ENCODE measurements at regions not wholly inside any gene's neighbourhood (a gene's known extent, or its start where the extent isn't known, plus 50 kb on each side); places are given as distances from the start of the nearest gene placed in this dataset.
A peak's percentile ranks its signal among the peaks of the same experiment; 100 is the strongest.

DNA sequence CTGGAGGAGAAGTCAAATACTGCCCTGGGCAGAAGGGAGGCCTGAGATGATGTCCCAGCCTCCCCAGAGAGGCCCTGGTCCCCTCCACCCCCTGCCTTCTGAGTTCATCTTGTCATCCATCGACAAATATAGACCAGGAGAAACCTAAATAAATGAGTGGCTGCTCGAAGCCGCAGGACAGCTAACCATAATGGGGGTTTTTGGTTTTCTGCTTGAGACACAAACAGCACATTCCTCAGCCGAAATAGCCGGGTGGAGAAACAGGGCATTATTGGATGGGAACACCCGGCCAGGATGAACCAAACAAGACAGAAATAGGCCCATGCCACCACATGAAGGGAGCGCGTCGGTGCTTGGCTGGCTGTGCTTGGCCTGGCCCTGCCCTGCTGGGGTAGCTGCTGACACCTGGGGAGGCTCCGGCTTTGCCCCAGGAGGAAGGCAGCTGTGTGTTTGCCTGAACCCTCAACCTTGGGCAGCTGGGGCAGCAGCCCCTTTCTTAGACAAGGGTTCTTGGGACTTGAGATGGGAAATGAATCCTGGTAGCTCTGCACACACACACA, 188.1 kb downstream of the IRX5 start:
- DNase-seq (ENCODE audit: low spot score) = no peak

DNA sequence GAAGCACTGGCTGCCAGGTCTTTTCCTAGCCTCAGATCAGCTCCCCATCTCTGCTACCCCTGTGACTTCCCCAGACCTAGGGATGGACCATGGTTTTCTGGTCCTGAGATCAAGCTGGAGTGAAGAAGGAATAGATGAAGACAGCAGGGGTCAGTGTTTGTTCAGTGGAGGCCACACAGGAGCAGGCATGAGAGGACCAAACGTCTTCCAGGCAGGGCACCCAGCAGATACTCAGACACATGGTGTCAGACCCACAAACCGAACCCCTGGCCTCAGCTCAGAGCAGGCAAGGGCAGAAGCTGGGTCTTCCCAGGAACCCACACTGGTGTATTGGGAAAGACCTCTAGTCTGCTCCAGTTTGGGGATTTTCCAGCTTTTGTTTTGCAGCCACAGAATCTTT, 189.7 kb downstream of the IRX5 start:
- DNase-seq (ENCODE audit: low spot score) = peak; percentile 55

DNA sequence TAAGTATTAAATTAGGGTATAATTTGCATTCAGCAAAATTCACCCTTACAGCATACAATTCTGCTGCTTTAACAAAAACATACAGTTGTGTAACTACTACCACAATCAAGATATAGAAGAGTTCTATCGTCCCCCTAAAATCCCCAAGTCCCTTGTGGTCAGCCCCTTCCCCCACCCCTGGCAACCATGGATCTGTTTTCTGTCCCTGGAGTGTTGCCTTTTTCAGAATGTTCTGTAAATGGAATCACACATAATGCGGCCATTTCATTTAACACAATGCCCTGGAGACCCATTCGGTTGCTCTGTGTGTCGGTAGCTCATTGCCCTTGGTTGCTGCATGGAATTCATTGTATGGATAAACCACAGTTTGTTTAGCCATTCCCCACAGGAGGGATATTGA, 190.2 kb downstream of the IRX5 start:
- DNase-seq (ENCODE audit: low spot score) = no peak

DNA sequence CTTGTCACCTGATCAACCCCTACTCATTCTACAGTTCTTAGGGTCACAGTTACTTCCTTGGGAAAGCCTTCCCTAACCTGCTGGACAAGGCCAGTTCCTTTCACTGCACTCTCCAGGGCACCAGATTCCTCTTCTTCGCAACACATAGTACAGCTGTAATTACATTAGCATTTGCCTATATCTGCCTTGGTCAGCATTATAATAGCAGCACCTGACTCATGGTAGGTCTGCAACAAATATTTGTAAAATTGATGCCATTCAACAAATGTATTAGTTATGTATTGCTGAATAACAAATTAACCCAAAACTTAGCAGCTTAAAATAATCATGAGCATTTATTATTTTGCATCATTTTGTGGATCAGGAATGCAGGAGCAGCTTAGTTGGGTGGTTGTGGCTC, 193.0 kb downstream of the IRX5 start:
- DNase-seq (ENCODE audit: low spot score) = no peak

DNA sequence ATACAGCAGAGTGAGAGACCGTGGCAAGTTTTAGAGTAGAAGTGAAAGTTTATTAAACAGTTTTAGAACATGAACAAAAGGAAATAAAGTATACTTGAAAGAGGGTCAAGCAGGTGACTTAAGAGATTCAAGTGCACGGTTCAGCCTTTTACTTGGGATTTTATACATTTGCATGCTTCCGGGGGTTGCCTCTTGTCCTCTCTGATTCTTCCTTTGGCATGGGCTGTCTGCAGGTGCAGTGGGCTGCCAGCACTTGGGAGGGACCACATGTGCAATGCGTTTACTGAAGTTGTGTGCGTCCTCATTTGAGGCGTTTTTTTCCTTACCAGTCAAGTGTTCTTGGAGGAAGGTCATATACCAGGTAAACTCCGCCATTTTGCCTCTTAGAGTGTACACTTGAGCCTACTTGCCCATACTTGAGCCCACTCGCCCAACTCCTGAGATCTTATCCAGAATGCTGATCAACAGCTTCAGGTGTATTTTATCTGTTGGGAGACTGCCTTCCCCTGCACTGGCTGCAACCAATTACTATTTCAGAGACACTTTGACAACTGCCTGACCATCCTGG, 195.2 kb downstream of the IRX5 start:
- DNase-seq (ENCODE audit: low spot score) = no peak

DNA sequence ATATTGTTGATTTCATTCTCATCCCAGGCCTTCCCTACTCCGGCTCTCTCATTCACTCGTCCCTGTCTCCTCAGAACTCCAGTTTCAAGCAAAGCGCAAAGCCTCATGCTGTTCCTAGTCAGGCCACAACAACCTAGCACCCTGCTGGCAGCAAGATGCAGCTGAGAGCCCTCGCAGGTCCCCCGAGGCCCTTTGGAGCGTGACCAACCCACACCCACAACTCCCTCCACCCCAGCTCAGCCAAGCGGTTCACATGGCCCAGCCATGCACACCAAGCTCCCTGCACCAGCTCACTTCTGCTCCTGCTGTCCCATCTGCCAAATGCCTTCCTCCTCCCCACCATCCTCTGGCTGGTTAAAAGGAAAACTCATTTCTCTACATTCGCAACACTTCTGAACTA, 195.8 kb downstream of the IRX5 start:
- no peak for DNase-seq (ENCODE audit: low spot score)

DNA sequence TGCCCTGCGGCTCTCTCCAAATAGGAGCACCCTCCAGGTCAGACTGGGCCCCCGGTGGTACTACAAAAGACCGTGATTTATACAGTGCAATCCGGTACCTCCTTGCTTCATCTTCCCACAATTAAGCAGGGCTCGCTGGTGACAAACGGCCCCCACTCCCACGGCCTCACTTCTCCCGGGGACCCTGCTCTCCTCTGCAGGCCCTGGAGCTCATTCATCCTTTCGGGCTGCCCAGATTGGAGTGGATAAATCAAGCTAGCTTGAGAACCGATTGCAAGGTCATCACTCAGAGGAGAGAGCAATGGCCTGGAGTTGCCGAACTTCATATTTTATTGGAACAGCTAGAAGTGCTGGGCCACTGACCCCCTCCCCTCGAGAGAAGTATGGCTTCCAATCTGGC, 193.5 kb upstream of the IRX6 start:
- no peak for DNase-seq (ENCODE audit: low spot score)

DNA sequence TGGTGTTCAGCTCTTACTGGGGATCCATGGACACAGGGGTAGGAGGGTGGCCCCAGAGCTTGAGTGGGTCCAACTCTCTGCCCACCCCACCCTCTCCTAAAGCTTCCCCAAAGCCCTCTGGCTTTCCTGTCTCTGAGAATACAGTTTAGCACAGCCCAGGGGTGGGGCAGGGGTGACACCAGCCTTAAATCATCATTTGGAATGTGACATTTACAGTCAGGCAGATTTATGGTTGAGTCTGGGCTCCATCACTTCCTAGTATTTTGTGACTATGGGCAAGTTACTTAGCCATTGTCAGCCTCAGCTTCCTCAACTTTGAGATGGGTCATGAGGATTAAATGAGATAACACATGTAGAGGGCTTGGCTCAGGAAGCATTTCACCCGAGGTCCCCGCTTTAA, 193.1 kb upstream of the IRX6 start:
- no peak for DNase-seq (ENCODE audit: low spot score)

DNA sequence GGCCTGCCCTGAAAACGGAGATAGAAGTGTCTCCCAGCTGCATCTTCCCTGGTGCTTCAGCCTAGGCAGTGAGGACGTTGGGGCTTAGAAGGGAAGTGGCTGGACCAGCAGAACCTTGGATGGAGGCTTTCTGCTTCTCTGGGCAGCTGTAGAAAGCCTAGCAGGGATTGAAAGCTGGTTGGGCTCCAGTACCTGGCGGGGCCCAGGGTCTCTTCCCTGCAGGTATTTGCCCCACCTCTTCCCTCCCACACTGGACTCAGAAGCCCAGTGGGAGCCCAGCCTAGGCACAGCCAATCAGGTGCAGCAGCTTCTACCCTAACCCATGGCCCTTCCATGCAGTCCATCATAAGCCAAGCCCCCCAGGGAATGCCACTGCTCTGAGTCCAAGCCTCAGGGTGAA, 190.3 kb upstream of the IRX6 start:
- no peak for DNase-seq (ENCODE audit: low spot score)

DNA sequence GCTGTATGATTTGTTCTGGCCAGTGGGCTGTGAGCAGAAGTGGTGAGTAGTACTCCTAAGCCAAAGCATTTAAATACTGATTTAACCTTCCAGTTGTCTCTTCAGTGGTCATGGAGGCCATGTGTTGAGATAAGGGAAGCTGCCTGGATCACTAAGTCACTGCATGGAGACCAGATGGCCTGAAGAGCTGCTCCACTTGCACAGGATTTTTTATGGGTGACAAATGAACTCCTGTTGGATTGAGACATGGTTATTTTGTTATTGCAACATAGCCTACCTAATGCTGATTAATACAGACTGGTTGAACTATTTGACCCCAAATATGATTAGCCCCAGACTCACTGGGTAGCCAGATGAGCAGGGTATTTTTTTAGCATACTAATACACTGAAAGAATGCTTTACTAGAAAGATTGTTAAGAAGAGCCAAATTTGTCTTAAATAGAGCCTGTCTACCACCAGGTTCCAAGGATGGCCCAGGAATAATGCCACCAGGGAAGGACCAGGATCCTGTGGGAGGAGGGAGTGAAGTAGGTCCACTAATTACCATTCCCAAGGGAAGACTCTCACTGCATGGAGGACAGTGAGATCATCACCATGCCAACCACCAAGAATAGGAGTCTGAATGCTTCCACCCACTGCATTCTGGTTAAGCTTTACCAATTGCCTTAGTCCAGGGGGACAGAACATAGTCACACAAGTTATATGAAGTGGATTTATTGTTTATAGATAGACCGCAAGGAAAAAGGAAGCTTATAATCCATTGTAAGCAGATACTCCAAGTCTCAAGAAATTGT, 187.4 kb upstream of the IRX6 start:
- DNase-seq (ENCODE audit: low spot score) = no peak

DNA sequence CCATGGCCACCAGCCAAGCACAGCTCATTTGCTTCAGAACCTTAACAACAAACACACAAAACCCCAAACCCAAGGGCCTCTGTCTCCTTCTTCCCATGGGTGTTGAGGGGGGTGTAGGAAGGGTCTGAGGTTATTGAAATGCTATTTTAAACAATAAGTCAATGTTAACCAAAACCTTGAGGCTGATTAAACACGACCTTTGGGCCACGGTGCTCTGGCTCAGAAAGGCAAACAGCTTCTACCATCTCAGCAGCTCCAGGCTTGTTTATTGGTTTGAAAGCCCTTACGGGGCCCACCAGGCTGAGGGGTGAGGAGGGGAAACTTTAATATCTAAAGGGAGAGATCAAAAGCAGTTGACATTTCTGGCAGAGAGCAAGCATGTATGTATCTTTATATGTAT, 185.7 kb upstream of the IRX6 start:
- DNase-seq (ENCODE audit: low spot score) = no peak

DNA sequence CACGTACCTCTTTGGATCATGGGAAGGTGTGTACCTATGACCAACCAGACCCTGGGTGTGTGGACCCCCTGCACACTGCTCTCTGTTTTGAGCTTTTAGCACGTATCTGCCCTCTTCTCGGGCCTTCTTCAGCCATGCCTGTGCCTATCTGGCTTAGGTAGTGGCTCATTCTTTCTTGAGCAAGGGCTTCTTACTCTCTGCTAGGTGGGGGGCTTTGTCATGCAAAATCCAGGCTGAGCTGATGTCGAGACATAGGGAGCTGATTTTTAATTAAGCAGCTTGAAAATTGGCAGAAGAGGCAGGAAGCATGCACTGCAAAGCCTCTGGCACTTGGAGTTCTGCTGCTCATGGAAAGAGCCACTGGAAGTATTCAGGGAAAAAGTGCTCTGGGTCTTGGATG, 181.6 kb upstream of the IRX6 start:
- no peak for DNase-seq (ENCODE audit: low spot score)

DNA sequence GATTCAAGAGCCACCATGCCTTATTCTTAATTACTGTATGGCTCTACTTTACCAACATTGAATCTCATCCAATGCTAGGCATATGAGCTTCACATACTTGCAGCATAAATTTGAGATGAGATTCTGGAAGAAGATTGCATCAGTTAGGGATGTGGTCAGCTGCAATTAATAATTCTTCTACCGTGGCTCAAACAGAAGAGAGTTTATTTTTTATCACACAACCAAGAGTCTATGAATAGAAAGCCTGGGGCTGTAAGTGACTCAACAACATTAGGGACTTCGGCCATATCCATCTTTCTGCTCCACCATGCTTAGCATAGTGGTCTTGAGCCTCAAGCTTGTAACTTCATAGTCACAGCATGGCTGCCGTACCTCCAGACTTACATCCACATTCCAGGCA, 179.4 kb upstream of the IRX6 start:
- DNase-seq (ENCODE audit: low spot score) = peak; percentile 36

DNA sequence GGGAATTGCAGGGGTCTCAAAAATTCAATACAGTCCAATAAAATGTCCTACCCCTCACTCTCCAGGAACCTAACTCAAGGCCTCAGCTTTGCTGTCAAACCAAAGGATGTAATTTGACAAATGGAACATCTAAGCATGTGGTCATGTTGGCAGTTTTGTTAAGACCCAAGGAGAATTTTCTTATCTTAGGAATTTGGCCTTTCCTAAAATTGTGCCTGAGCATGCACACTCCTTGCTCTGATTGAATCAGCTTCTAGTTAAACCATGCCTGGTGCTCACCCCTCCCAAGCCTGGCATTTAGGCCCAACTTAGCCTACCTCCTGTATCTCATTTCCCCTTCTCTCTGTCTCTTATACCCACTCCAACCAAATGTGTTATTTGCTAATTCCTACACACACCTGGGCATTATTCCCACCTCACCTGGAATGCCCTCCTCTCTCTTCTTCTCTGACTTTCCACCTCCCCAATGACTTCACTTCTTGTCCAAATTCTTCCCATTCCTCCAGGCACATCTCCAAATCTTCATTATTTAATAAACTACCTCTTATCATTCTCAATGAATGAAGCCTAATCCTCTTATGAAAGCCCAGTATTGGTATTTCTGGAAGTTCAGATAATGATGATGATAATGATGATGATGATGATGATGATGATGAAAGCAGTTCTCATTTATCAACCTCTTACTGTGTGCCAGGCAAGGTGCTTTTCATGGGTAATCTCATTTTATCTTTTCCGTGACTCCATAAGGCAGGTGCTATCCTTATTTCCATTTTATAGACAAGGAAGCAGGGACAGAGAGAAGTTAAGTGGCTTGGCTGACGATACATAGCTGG, 178.0 kb upstream of the IRX6 start:
- no peak for DNase-seq (ENCODE audit: low spot score)

DNA sequence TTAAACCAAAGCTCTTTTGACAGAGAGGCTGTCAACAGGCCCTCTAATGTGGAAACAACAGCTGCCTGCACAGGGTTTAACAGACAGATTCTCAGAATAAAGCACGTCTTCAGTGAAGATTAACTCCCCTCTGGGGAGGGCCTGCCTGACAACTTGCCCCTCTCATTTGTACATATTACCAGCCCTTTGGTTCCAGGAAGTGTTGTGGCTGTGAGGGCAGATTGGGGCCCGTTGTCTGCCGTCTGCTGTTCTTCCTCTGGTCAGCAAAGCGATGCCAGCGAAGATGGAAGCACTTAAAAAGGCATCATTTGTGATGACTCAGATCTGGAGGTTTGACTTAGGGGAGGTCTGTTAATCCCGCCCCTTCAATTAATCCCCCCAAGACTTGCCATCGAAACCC, 177.0 kb upstream of the IRX6 start:
- peak; percentile 35 for DNase-seq (ENCODE audit: low spot score)

DNA sequence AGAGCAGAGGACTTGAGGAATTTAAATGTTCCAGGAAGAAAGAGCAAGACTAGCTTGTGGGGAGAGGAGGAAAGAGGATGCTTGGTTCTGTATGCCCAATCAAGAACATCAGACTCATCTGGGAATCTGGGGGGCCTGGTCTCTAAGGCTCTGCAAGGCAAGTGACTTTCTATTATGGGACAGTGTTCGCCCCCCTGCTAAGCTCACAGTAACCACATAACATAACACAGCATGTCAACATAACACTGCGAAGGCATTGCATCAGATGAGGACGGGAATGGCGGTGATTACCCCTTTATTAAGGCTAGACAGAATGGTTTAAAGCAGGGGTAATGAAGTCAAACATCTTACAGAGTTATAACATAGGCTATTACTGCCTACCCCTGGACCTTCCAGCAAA, 176.6 kb upstream of the IRX6 start:
- no peak for DNase-seq (ENCODE audit: low spot score)

DNA sequence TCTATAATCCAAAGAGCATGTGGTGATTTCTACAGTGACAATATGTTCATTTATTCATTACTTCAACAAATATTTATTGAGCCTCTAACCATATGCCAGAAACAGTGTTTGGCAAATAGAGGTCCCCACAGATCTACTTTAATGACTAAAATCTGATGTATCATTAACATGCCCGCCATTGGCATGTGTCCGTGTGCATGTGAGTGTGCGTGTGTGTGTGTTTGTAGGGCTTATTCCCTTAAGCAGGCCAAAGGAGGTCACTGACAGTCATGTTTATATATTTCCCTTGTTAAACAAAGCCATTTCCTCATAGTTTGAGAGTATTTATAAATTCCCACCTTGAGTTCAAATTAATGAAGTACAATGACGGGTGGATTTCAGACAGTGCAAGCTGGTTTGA, 174.4 kb upstream of the IRX6 start:
- no peak for DNase-seq (ENCODE audit: low spot score)

DNA sequence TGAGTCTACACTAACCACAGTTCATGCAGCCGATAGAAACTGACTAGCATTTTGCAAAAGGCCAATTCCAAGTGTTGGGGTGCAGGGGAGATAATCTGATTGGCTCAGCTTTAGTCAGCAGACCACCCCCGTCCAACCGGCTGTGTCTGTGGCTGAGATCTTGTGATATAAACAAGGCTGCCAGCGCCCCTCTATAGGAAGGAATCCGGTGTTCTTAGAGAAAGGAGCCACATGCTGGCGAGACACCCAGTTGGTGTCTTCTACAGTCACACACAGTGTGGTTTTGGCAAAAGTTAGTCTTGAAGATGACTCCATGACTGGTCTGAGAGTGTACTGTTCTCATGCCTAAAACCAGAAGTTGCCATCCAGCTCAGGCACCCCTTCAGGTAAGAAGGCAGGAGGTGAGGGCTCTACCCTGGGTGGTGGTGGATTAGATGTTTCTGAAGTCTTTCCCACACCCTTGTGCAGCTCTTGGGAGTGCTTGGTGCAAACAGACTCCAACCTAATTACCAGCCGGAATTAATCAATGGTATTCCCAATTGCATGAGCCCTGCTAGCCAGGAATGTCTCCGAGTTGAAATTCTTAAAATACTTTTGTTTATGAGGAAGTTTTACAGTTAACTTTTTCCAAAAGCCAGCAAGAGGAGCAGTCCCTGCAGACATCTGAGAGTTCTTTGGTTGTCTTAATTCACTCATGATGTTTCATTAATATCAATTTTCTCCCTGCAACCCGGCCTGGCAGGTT, 172.3 kb upstream of the IRX6 start:
- peak; percentile 58 for DNase-seq (ENCODE audit: low spot score)

DNA sequence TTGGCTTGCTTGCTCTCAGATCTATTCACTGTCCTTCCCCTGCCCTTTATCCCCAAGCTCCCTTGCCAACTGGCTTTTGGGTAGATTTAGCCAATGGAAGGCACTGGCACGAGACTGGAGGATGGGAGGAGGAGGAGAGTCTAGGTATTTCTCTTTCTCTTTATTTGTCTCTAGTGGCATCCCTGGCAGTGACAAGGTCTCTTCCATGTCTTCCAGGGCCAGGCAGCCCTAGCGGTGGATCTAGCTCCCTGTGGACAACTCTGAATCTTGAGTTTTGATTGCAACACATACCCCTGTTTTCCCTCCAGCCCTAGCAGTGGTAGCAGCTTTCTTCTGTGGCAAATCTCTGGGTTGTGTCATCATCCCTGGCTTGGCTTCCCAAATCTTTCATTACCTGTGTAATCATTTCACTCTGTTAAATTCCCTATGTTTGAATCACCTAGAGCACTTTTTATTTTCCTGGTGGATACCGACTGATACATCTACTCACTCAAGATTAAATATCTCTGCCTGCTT, 171.1 kb upstream of the IRX6 start:
- no peak for DNase-seq (ENCODE audit: low spot score)

DNA sequence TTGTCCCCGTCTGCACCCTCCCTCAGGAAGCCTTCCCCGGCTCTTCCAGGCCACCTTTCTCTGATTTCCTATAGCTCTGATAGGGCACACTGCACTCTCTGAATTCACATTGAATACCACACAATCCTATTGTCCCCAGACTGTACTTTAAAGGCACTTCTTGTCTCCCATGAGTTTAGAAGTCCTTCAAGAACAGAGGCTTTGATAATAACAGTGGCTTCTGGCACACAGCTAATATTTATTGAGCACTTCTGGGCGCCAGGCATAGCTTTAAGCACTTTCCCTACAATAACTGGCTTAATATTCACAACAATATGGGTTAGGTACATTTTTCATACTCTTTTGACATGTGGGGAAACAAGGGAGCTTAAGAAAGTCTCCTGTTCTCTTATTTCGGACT, 169.7 kb upstream of the IRX6 start:
- DNase-seq (ENCODE audit: low spot score) = no peak

DNA sequence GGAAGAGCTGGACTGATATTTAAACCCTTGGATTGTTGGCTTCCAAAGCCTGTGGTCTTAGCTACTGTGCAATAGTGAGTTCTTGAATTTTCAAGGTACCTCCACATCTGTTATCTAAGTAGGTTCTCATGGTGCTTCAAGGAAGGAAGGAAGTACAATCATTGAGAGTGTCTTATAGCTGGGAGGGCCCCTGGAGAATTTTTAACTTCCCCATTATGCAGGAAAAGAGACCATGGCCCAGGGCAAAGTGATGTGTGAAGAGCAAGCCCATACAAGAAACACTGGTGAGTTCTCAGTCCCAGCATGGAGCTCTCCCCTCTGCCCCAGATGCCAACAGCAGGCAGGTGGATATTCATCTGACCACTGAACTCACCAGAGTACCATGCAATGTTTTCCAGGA, 169.0 kb upstream of the IRX6 start:
- no peak for DNase-seq (ENCODE audit: low spot score)

DNA sequence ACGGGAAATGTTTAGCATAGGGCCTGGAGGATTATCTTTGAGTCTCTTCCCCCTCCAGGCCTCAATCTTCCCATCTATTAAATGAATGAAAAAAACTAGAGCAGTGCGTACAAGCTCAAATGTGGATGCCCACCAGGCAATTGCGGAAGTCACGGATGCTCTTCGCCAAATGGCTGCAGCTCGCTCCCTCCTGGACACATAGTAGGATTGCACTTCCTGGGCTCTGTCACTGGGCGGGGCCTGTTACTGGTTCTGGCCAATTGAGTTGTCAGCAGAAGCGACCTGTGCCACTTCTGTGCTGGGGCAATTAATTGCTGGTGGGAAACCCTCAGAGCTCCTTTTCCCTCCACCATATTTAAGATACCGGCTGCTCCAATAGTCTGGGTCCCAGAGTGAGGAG, 168.2 kb upstream of the IRX6 start:
- DNase-seq (ENCODE audit: low spot score) = no peak
